ENCODE measurements at regions not wholly inside any gene's neighbourhood (a gene's known extent, or its start where the extent isn't known, plus 50 kb on each side); places are given as distances from the start of the nearest gene placed in this dataset.

GRCh38 chr4:160611181-160611580 is 1508.3 kb downstream of the RAPGEF2 start:
- Mint-ChIP-seq H3K27me3 (no peaks in the 10 kb centered on the region), H3K4me3 (no peak overlapping the region), H3K36me3 (no peaks in the 10 kb centered on the region), H3K4me1 (no peaks in the 10 kb centered on the region), H3K9me3 (peaks cover 2 to 16% (median 7%) of the 10 kb centered on the region in 5 donors), H3K27ac (no peak overlapping the region)
- H3K27ac ChIP-seq (ENCODE audit: low read depth, low read length), result no peak overlapping the region
- H3K27me3 ChIP-seq (ENCODE audit: insufficient read depth, low read length, poor library complexity, severe bottlenecking), result no peaks in the 10 kb centered on the region
- H3K4me1 ChIP-seq (ENCODE audit: insufficient read depth, low read length), result no peaks in the 10 kb centered on the region
- no peak for DNase-seq
- CTCF ChIA-PET, result no interaction called here
- POLR2A ChIA-PET, result no interaction called here
- no peak overlapping the region for H3K4me3 ChIP-seq (ENCODE audit: low read length)
- H3K9me3 ChIP-seq (ENCODE audit: low read length), result no peaks in the 10 kb centered on the region
- H3K36me3 ChIP-seq (ENCODE audit: insufficient read depth, low read length), result no peaks in the 10 kb centered on the region

GRCh38 chr4:160631044-160631443 is 1528.2 kb downstream of the RAPGEF2 start:
- no peak overlapping the region for H3K27ac Mint-ChIP-seq
- H3K4me1 ChIP-seq (ENCODE audit: insufficient read depth, low read length), result no peaks in the 10 kb centered on the region
- H3K4me3 ChIP-seq (ENCODE audit: low read length), result no peak overlapping the region
- no peak for DNase-seq
- no peaks in the 10 kb centered on the region for H3K27me3 Mint-ChIP-seq
- H3K36me3 ChIP-seq (ENCODE audit: insufficient read depth, low read length), result no peaks in the 10 kb centered on the region
- CTCF ChIA-PET, result no interaction called here
- POLR2A ChIA-PET, result no interaction called here
- peaks cover 3% of the 10 kb centered on the region for H3K9me3 ChIP-seq (ENCODE audit: low read length)
- H3K27ac ChIP-seq (ENCODE audit: low read depth, low read length), result no peak overlapping the region
- no peaks in the 10 kb centered on the region for H3K27me3 ChIP-seq (ENCODE audit: insufficient read depth, low read length, poor library complexity, severe bottlenecking)
- H3K4me3 Mint-ChIP-seq, result no peak overlapping the region
- H3K9me3 Mint-ChIP-seq, result peaks cover 5 to 23% (median 14%) of the 10 kb centered on the region in 5 donors
- H3K36me3 Mint-ChIP-seq, result no peaks in the 10 kb centered on the region
- no peaks in the 10 kb centered on the region for H3K4me1 Mint-ChIP-seq

DNA sequence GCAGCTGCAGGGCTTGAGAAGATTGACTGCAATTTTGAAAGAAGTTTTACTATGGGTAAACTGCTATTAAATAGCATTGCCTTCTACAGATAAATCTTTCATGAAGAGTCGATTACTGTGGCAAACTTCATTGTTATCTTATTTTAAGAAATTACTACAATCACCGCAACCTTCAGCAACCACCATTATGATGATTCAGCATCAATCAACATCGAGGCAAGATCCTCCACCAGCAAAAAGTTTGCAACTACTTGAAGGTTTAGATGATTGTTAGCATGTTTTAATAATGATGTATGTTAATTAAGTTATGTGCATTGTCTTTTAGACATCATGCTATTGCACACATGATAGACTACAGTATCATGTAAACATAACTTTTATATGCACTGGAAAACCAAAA is 1511.0 kb downstream of the FSTL5 start:
- ChIA-PET POLR2A (no interaction called here), CTCF (no interaction called here)
- H3K36me3 ChIP-seq (ENCODE audit: insufficient read depth, low read length), result no peaks in the 10 kb centered on the region
- peaks cover 0 to 23% (median 7%) of the 10 kb centered on the region in 5 donors for H3K9me3 Mint-ChIP-seq
- no peak overlapping the region for H3K27ac ChIP-seq (ENCODE audit: low read depth, low read length)
- H3K4me1 ChIP-seq (ENCODE audit: insufficient read depth, low read length), result no peaks in the 10 kb centered on the region
- H3K36me3 Mint-ChIP-seq, result no peaks in the 10 kb centered on the region
- H3K27me3 Mint-ChIP-seq, result no peaks in the 10 kb centered on the region
- no peak overlapping the region for H3K4me3 ChIP-seq (ENCODE audit: low read length)
- no peak for DNase-seq
- no peaks in the 10 kb centered on the region for H3K27me3 ChIP-seq (ENCODE audit: insufficient read depth, low read length, poor library complexity, severe bottlenecking)
- H3K4me3 Mint-ChIP-seq, result no peak overlapping the region
- H3K9me3 ChIP-seq (ENCODE audit: low read length), result no peaks in the 10 kb centered on the region
- H3K4me1 Mint-ChIP-seq, result no peaks in the 10 kb centered on the region
- H3K27ac Mint-ChIP-seq, result no peak overlapping the region

GRCh38 chr4:160675550-160675949 is 1488.2 kb downstream of the FSTL5 start:
- no peak overlapping the region for H3K4me3 ChIP-seq (ENCODE audit: low read length)
- no peaks in the 10 kb centered on the region for H3K27me3 Mint-ChIP-seq
- no peaks in the 10 kb centered on the region for H3K4me1 Mint-ChIP-seq
- no peaks in the 10 kb centered on the region for H3K36me3 Mint-ChIP-seq
- no peak for DNase-seq
- ChIA-PET CTCF (no interaction called here), POLR2A (no interaction called here)
- H3K9me3 Mint-ChIP-seq, result peaks cover 0 to 36% (median 5%) of the 10 kb centered on the region in 5 donors
- H3K4me3 Mint-ChIP-seq, result no peak overlapping the region
- H3K36me3 ChIP-seq (ENCODE audit: insufficient read depth, low read length), result no peaks in the 10 kb centered on the region
- no peaks in the 10 kb centered on the region for H3K9me3 ChIP-seq (ENCODE audit: low read length)
- no peaks in the 10 kb centered on the region for H3K4me1 ChIP-seq (ENCODE audit: insufficient read depth, low read length)
- H3K27ac Mint-ChIP-seq, result no peak overlapping the region
- no peaks in the 10 kb centered on the region for H3K27me3 ChIP-seq (ENCODE audit: insufficient read depth, low read length, poor library complexity, severe bottlenecking)
- no peak overlapping the region for H3K27ac ChIP-seq (ENCODE audit: low read depth, low read length)

DNA sequence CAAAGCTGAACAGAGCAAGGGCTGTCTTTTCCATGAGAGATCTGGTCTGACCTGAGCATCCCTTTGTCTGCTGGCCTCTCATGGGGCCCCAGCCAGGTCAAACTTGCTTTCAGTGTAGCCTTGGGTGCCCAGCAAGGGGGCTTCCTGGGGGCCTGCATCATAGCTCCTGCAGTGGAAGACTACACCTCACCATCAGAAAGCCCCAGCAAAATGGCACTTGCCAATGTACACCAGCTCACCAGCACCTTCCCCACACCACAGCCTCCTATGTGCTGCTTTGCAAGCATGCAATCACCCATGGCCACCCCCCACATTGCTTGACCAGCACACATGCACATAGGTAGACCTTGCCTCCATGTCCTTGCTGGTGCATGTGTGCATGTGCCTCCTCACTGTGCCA is 1478.1 kb downstream of the FSTL5 start:
- H3K4me1 ChIP-seq (ENCODE audit: insufficient read depth, low read length), result no peaks in the 10 kb centered on the region
- Mint-ChIP-seq H3K9me3 (peaks cover 0 to 15% (median 15%) of the 10 kb centered on the region in 5 donors), H3K4me1 (no peaks in the 10 kb centered on the region), H3K27me3 (no peaks in the 10 kb centered on the region), H3K36me3 (no peaks in the 10 kb centered on the region), H3K4me3 (no peak overlapping the region), H3K27ac (no peak overlapping the region)
- H3K9me3 ChIP-seq (ENCODE audit: low read length), result no peaks in the 10 kb centered on the region
- H3K4me3 ChIP-seq (ENCODE audit: low read length), result no peak overlapping the region
- H3K36me3 ChIP-seq (ENCODE audit: insufficient read depth, low read length), result no peaks in the 10 kb centered on the region
- DNase-seq, result no peak
- ChIA-PET POLR2A (no interaction called here), CTCF (no interaction called here)
- no peak overlapping the region for H3K27ac ChIP-seq (ENCODE audit: low read depth, low read length)
- H3K27me3 ChIP-seq (ENCODE audit: insufficient read depth, low read length, poor library complexity, severe bottlenecking), result no peaks in the 10 kb centered on the region

DNA sequence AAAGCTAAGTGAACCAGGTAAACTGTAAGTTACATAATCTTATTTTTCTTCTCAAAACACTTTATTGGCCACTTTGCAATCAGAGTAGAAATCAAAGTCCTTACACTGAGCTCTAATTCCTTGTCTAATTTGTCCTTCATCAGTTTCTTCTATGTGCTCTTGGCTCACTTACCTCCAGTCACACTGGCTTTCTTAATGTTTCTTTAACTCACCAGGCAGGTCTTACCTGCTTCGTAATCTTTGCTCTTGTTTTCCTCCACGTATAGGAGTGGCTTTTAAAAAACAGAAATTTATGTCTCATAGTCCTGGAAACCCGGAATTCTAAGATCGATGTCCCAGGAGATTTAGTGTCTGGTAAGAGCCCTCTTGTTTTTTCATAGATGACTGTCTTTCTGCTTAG is 1462.1 kb downstream of the FSTL5 start:
- CTCF ChIA-PET, result no interaction called here
- H3K27ac ChIP-seq (ENCODE audit: low read depth, low read length), result no peak overlapping the region
- no peaks in the 10 kb centered on the region for H3K27me3 Mint-ChIP-seq
- no peaks in the 10 kb centered on the region for H3K36me3 Mint-ChIP-seq
- no peak overlapping the region for H3K4me3 Mint-ChIP-seq
- H3K9me3 Mint-ChIP-seq, result peaks cover 2 to 28% (median 10%) of the 10 kb centered on the region in 5 donors
- H3K36me3 ChIP-seq (ENCODE audit: insufficient read depth, low read length), result no peaks in the 10 kb centered on the region
- POLR2A ChIA-PET, result no interaction called here
- no peak for DNase-seq
- no peaks in the 10 kb centered on the region for H3K9me3 ChIP-seq (ENCODE audit: low read length)
- H3K4me1 ChIP-seq (ENCODE audit: insufficient read depth, low read length), result no peaks in the 10 kb centered on the region
- no peaks in the 10 kb centered on the region for H3K27me3 ChIP-seq (ENCODE audit: insufficient read depth, low read length, poor library complexity, severe bottlenecking)
- no peak overlapping the region for H3K4me3 ChIP-seq (ENCODE audit: low read length)
- no peaks in the 10 kb centered on the region for H3K4me1 Mint-ChIP-seq
- H3K27ac Mint-ChIP-seq, result no peak overlapping the region

GRCh38 chr4:160709026-160709425 is 1454.8 kb downstream of the FSTL5 start:
- DNase-seq, result no peak
- CTCF ChIA-PET, result no interaction called here

GRCh38 chr4:160709546-160709945 is 1454.3 kb downstream of the FSTL5 start:
- Mint-ChIP-seq H3K4me1 (no peaks in the 10 kb centered on the region), H3K9me3 (peaks cover 0 to 23% (median 6%) of the 10 kb centered on the region in 5 donors)
- POLR2A ChIA-PET, result no interaction called here

More at GRCh38 chr4:160709026-160709425, 1454.8 kb downstream of the FSTL5 start:
- no peak overlapping the region for H3K4me3 Mint-ChIP-seq
- POLR2A ChIA-PET, result no interaction called here
- Histone ChIP-seq H3K36me3 (ENCODE audit: insufficient read depth, low read length) (no peaks in the 10 kb centered on the region), H3K27ac (ENCODE audit: low read depth, low read length) (no peak overlapping the region), H3K27me3 (ENCODE audit: insufficient read depth, low read length, poor library complexity, severe bottlenecking) (no peaks in the 10 kb centered on the region), H3K4me1 (ENCODE audit: insufficient read depth, low read length) (no peaks in the 10 kb centered on the region), H3K9me3 (ENCODE audit: low read length) (no peaks in the 10 kb centered on the region), H3K4me3 (ENCODE audit: low read length) (no peak overlapping the region)
- no peaks in the 10 kb centered on the region for H3K27me3 Mint-ChIP-seq
- H3K36me3 Mint-ChIP-seq, result no peaks in the 10 kb centered on the region
- no peaks in the 10 kb centered on the region for H3K4me1 Mint-ChIP-seq
- H3K27ac Mint-ChIP-seq, result no peak overlapping the region
- H3K9me3 Mint-ChIP-seq, result peaks cover 0 to 23% (median 6%) of the 10 kb centered on the region in 5 donors

GRCh38 chr4:160716551-160716950 is 1447.2 kb downstream of the FSTL5 start:
- no peaks in the 10 kb centered on the region for H3K27me3 ChIP-seq (ENCODE audit: insufficient read depth, low read length, poor library complexity, severe bottlenecking)
- Mint-ChIP-seq H3K27me3 (no peaks in the 10 kb centered on the region), H3K36me3 (no peaks in the 10 kb centered on the region), H3K9me3 (peaks cover 0 to 8% (median 4%) of the 10 kb centered on the region in 5 donors), H3K27ac (no peak overlapping the region), H3K4me3 (no peak overlapping the region), H3K4me1 (no peaks in the 10 kb centered on the region)
- H3K4me1 ChIP-seq (ENCODE audit: insufficient read depth, low read length), result no peaks in the 10 kb centered on the region
- no peaks in the 10 kb centered on the region for H3K36me3 ChIP-seq (ENCODE audit: insufficient read depth, low read length)
- CTCF ChIA-PET, result no interaction called here
- H3K4me3 ChIP-seq (ENCODE audit: low read length), result no peak overlapping the region
- H3K27ac ChIP-seq (ENCODE audit: low read depth, low read length), result no peak overlapping the region
- H3K9me3 ChIP-seq (ENCODE audit: low read length), result no peaks in the 10 kb centered on the region
- DNase-seq, result no peak
- POLR2A ChIA-PET, result no interaction called here

More at GRCh38 chr4:160709546-160709945, 1454.3 kb downstream of the FSTL5 start:
- no peak overlapping the region for H3K27ac Mint-ChIP-seq
- Histone ChIP-seq H3K27ac (ENCODE audit: low read depth, low read length) (no peak overlapping the region), H3K9me3 (ENCODE audit: low read length) (no peaks in the 10 kb centered on the region), H3K4me1 (ENCODE audit: insufficient read depth, low read length) (no peaks in the 10 kb centered on the region), H3K36me3 (ENCODE audit: insufficient read depth, low read length) (no peaks in the 10 kb centered on the region), H3K27me3 (ENCODE audit: insufficient read depth, low read length, poor library complexity, severe bottlenecking) (no peaks in the 10 kb centered on the region), H3K4me3 (ENCODE audit: low read length) (no peak overlapping the region)
- CTCF ChIA-PET, result no interaction called here
- DNase-seq, result no peak
- H3K27me3 Mint-ChIP-seq, result no peaks in the 10 kb centered on the region
- H3K4me3 Mint-ChIP-seq, result no peak overlapping the region
- no peaks in the 10 kb centered on the region for H3K36me3 Mint-ChIP-seq
